ENCODE measurements at regions not wholly inside any gene's neighbourhood (a gene's known extent, or its start where the extent isn't known, plus 50 kb on each side); places are given as distances from the start of the nearest gene placed in this dataset.

- DNase-seq (ENCODE audit: extremely low spot score), result no peak
- ChIA-PET CTCF (interaction anchor here (0.6 kb wide), 1 partner anchor 116 kb away, joined by 4 read pairs; no protein-coding TSS in a partner anchor), POLR2A (no interaction called here)
Observed at GRCh38 chr5:138661991-138662434, 86.8 kb upstream of the HSPA9 start.

GRCh38 chr5:138661291-138661960 is 86.2 kb upstream of the HSPA9 start:
- no peak for TF ChIP-seq HDGF (IDR thresholded peaks at IDR 0.05; ENCODE audit: borderline replicate concordance)
- no peak for DNase-seq (ENCODE audit: extremely low spot score)
- ChIA-PET CTCF (no interaction called here), POLR2A (no interaction called here)

More at GRCh38 chr5:138661991-138662434, 86.8 kb upstream of the HSPA9 start:
- no peak for TF ChIP-seq FOXK2 (IDR thresholded peaks at IDR 0.05)
- no peak for TF ChIP-seq ZNF384 (IDR thresholded peaks at IDR 0.05)
- no peak for TF ChIP-seq ARNT (IDR thresholded peaks at IDR 0.05)
- no peak for TF ChIP-seq FOXA1 (IDR thresholded peaks at IDR 0.05)
- TF ChIP-seq FOXM1 (IDR thresholded peaks at IDR 0.05; ENCODE audit: borderline replicate concordance), result no peak
- no peak for TF ChIP-seq SUZ12 (IDR thresholded peaks at IDR 0.05)
- no peak for TF ChIP-seq CTBP1 (IDR thresholded peaks at IDR 0.05; ENCODE audit: borderline replicate concordance)
- no peak for TF ChIP-seq HDGF (IDR thresholded peaks at IDR 0.05; ENCODE audit: borderline replicate concordance)
- no peak for TF ChIP-seq ELF4 (IDR thresholded peaks at IDR 0.05)
- TF ChIP-seq TARDBP (IDR thresholded peaks at IDR 0.05), result no peak
- no peak for TF ChIP-seq L3MBTL2 (conservative IDR thresholded peaks at IDR 0.05)
- TF ChIP-seq NFRKB (IDR thresholded peaks at IDR 0.05), result no peak
- TF ChIP-seq LEF1 (IDR thresholded peaks at IDR 0.05; ENCODE audit: borderline replicate concordance), result no peak
- no peak for TF ChIP-seq SP1 (IDR thresholded peaks at IDR 0.05)
- no peak for TF ChIP-seq BHLHE40 (IDR thresholded peaks at IDR 0.05; ENCODE audit: borderline replicate concordance)
- TF ChIP-seq PKNOX1 (IDR thresholded peaks at IDR 0.05), result no peak

- CTCF ChIA-PET, result no interaction called here
- POLR2A ChIA-PET, result no interaction called here
Observed at GRCh38 chr5:138660051-138660572, 84.9 kb upstream of the HSPA9 start.

GRCh38 chr5:138659561-138659960 is 84.4 kb upstream of the HSPA9 start:
- ChIA-PET CTCF (no interaction called here), POLR2A (interaction anchor here (0.6 kb wide), 1 partner anchor 11 kb away, joined by 3 read pairs; no protein-coding TSS in a partner anchor)
- no peak for DNase-seq (ENCODE audit: extremely low spot score)
- TF ChIP-seq FOXK2 (IDR thresholded peaks at IDR 0.05) (no peak), NFRKB (IDR thresholded peaks at IDR 0.05) (no peak), ARNT (IDR thresholded peaks at IDR 0.05) (no peak), BHLHE40 (IDR thresholded peaks at IDR 0.05; ENCODE audit: borderline replicate concordance) (no peak), CTBP1 (IDR thresholded peaks at IDR 0.05; ENCODE audit: borderline replicate concordance) (no peak), ELF4 (IDR thresholded peaks at IDR 0.05) (no peak), FOXA1 (IDR thresholded peaks at IDR 0.05) (no peak), LEF1 (IDR thresholded peaks at IDR 0.05; ENCODE audit: borderline replicate concordance) (no peak), FOXM1 (IDR thresholded peaks at IDR 0.05; ENCODE audit: borderline replicate concordance) (no peak), HDGF (IDR thresholded peaks at IDR 0.05; ENCODE audit: borderline replicate concordance) (no peak), TARDBP (IDR thresholded peaks at IDR 0.05) (no peak), L3MBTL2 (conservative IDR thresholded peaks at IDR 0.05) (no peak), SP1 (IDR thresholded peaks at IDR 0.05) (no peak)

More at GRCh38 chr5:138660051-138660572, 84.9 kb upstream of the HSPA9 start:
- TF ChIP-seq CTBP1 (IDR thresholded peaks at IDR 0.05; ENCODE audit: borderline replicate concordance) (no peak), NFRKB (IDR thresholded peaks at IDR 0.05) (no peak), L3MBTL2 (conservative IDR thresholded peaks at IDR 0.05) (no peak), ARNT (IDR thresholded peaks at IDR 0.05) (no peak), PKNOX1 (IDR thresholded peaks at IDR 0.05) (no peak), SUZ12 (IDR thresholded peaks at IDR 0.05) (no peak), BHLHE40 (IDR thresholded peaks at IDR 0.05; ENCODE audit: borderline replicate concordance) (no peak), FOXM1 (IDR thresholded peaks at IDR 0.05; ENCODE audit: borderline replicate concordance) (no peak), FOXK2 (IDR thresholded peaks at IDR 0.05) (no peak), ZNF384 (IDR thresholded peaks at IDR 0.05) (no peak)
- no peak for DNase-seq (ENCODE audit: extremely low spot score)

GRCh38 chr5:138659121-138659520 is 83.9 kb upstream of the HSPA9 start:
- no peak for DNase-seq (ENCODE audit: extremely low spot score)
- TF ChIP-seq CTBP1 (IDR thresholded peaks at IDR 0.05; ENCODE audit: borderline replicate concordance), result no peak
- TF ChIP-seq PKNOX1 (IDR thresholded peaks at IDR 0.05), result no peak
- no peak for TF ChIP-seq ARNT (IDR thresholded peaks at IDR 0.05)
- no peak for TF ChIP-seq BHLHE40 (IDR thresholded peaks at IDR 0.05; ENCODE audit: borderline replicate concordance)
- TF ChIP-seq NFRKB (IDR thresholded peaks at IDR 0.05), result no peak
- TF ChIP-seq FOXK2 (IDR thresholded peaks at IDR 0.05), result no peak
- no peak for TF ChIP-seq FOXA1 (IDR thresholded peaks at IDR 0.05)
- no peak for TF ChIP-seq HDGF (IDR thresholded peaks at IDR 0.05; ENCODE audit: borderline replicate concordance)
- CTCF ChIA-PET, result no interaction called here
- POLR2A ChIA-PET, result interaction anchor here (0.6 kb wide), 1 partner anchor 11 kb away, joined by 3 read pairs; no protein-coding TSS in a partner anchor

GRCh38 chr5:138658676-138659075 is 83.5 kb upstream of the HSPA9 start:
- CTCF ChIA-PET, result no interaction called here
- POLR2A ChIA-PET, result no interaction called here
- no peak for DNase-seq (ENCODE audit: extremely low spot score)
- TF ChIP-seq TARDBP (IDR thresholded peaks at IDR 0.05) (no peak), ARNT (IDR thresholded peaks at IDR 0.05) (no peak), CTBP1 (IDR thresholded peaks at IDR 0.05; ENCODE audit: borderline replicate concordance) (no peak), FOXA1 (IDR thresholded peaks at IDR 0.05) (no peak), SP1 (IDR thresholded peaks at IDR 0.05) (no peak), SUZ12 (IDR thresholded peaks at IDR 0.05) (no peak), L3MBTL2 (conservative IDR thresholded peaks at IDR 0.05) (no peak), PKNOX1 (IDR thresholded peaks at IDR 0.05) (no peak), NFRKB (IDR thresholded peaks at IDR 0.05) (no peak), ELF4 (IDR thresholded peaks at IDR 0.05) (no peak), FOXM1 (IDR thresholded peaks at IDR 0.05; ENCODE audit: borderline replicate concordance) (no peak), BHLHE40 (IDR thresholded peaks at IDR 0.05; ENCODE audit: borderline replicate concordance) (no peak), LEF1 (IDR thresholded peaks at IDR 0.05; ENCODE audit: borderline replicate concordance) (no peak), ZNF384 (IDR thresholded peaks at IDR 0.05) (no peak), HDGF (IDR thresholded peaks at IDR 0.05; ENCODE audit: borderline replicate concordance) (no peak), FOXK2 (IDR thresholded peaks at IDR 0.05) (no peak)

Data from HEK293T (cell line).